NCI-H1930 (cell line): ENCODE measurements at regions not wholly inside any gene's neighbourhood (a gene's known extent, or its start where the extent isn't known, plus 50 kb on each side); places are given as distances from the start of the nearest gene placed in this dataset.
A peak's percentile ranks its signal among the peaks of the same experiment; 100 is the strongest.

Source experiments
- DNase-seq, 2 experiments: peaks; one replicate each; lab custom pipeline; 2025; lab: John Stamatoyannopoulos, UW

DNA sequence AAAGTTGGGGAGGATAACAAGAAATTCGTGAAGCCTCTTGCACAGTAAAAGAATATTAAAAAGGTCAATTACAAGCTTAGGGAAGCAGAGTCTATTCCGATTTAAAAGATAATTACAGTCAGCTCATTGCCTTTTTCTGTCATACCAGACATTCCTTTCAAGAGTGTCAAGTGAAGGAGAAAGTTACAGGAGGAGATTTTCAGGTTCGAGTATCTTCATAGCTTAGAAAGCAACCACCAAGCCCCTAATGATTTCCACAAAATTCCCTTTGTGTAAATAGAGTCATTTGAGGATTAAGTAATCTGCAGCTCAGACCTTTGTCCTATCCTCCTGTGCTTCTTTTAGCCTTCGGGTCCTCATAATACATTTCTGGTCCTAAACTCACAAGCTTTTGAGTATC, 414.9 kb downstream of the CDH2 start:
- DNase-seq = no peak

DNA sequence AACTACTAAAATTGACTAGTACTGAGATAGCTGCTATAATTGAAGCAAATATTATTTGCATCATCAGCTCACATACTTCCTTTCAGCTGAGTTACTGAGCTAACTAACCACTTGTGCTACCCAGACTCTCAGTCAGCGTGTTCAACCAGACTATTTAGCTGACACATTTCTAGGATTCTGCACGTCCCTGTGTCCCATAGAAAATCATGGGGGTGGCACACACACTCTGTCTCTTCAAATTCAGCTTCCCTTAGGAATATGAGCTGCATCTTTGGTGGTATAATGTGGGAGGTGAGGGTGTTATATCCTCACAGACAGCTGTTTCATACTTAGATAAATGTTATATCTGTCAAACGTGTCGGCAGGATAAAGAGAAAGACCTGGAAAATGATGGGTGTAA, 424.0 kb downstream of the CDH2 start:
- peak in 1 of 2 experiments; percentile 20 for DNase-seq

DNA sequence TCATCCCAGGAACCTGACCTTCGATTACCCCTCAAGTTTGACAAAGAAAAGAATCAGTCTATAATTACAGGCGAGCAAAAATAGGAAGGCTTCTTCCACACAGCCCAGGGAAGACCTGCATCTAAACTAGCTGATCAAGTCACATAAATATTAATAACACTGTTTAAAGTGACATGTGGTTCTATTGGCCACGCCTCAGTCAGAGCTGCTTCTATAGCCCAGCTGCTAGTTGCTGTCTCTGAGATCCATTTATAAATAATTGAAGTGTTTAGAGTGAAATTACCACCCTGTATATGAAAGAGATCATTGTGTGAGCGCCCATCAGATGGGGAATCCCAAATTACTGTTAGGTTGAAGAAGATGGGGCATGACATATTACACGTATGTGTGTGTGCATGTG, 426.0 kb downstream of the CDH2 start:
- DNase-seq = peak; percentile 23 to 24

DNA sequence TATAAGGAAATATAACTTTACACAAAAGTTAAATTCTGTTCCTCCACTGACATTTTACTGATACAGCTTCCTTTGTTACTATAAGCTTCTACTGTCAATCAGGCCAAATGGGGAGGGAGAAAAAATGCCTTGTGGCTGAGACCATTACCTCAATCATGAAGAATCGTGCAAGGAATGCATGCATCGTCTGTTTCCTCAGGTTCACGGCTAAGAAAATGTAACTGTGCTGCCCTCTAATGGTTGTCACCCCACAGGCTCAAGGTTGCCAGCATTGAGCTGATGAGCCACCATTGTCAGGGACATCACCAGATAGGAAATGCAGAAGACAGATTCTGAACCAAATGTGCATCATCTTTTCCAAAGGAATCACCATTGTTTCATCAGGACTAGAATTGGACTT, 426.9 kb downstream of the CDH2 start:
- DNase-seq = peak; percentile 42 to 61

DNA sequence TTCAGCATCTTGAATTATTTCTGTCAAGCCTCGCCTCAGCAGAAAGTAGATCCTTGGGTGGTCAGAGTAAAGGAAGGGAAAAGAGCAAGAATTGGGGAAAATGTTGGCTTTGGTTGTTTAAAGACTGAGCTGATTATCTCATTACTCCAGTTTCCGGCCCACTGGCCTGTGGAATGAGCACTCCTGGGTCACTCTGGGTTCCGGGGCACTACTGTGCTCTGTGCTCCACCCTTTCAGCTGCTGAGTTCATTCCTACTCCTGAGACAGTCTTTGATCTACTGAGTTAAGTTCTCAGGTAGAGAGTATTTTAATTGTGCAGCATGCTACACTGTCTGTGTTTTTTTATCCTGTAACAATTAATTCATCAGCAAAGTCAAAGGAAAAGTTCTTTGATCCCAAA, 427.7 kb downstream of the CDH2 start:
- DNase-seq = no peak

DNA sequence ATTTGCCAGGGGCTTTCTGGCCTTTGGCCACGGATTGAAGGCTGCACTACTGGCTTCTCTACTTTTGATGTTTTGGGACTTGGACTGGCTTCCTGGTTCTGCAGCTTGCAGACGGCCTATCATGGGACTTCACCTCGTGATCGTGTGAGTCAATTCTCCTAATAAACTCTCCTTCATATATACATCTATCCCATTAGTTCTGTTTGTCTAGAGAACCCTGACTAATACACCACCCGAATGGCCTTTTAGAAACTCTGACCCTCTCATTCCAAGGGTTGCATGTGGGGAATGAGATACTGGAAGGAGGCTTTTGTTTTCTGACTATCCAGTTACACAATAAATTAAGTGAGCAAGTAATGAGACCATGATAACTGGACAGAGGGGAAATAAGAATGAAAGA, 430.7 kb downstream of the CDH2 start:
- DNase-seq = no peak

DNA sequence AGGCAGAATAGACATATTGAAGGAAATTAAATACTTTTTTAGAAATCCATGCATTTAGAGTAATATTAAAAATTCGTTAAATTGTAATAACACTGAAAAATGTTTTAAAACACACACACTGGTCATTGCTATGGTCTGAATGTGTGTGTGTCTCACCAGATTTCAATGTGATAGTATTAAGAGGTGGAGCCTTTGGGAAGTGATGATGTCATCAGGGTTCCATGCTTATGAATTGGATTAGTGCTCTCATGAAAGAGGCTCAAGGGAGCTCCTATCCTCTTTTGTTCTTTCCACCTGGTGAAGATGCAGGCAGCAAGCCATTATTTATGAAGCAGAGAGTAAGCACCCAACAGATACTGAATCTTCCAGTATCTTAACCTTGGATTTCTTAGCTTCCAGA, 441.8 kb downstream of the CDH2 start:
- DNase-seq = no peak

DNA sequence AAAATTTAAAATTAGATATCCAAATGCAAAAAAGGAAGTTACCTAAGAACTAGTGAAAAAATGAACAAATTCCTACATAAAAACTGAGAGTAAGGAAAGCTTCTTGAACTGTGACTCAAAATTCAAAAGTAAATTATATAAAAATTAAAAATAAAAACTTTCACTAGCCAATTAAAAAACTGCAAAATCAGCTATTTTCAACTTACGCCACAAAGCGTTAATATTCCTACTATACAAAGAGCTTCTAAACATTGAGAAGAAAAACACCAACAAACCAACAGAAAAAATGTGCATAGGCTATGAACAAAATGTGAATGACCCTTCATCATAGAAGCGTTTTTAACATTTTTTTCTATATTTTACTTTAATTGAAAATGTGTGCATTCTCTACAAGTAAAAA, 445.7 kb downstream of the CDH2 start:
- no peak for DNase-seq

DNA sequence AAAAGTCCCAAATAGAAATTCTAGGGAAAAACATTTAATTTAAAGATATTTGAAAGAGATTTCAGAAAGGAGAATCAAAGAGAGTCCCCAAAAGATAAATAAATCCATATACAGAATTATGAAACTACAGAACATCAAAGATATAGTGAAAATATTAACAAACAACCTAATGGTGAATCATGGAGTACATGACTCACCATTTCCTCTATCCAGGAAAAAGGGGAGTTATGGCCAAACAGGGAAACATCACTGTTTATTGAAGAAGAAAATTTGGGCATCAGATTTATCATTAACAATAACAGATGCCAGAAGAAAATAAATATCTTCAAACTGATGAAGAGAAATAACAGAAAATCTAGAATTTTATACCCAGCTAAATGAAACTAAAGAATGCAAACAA, 448.3 kb downstream of the CDH2 start:
- DNase-seq = no peak

DNA sequence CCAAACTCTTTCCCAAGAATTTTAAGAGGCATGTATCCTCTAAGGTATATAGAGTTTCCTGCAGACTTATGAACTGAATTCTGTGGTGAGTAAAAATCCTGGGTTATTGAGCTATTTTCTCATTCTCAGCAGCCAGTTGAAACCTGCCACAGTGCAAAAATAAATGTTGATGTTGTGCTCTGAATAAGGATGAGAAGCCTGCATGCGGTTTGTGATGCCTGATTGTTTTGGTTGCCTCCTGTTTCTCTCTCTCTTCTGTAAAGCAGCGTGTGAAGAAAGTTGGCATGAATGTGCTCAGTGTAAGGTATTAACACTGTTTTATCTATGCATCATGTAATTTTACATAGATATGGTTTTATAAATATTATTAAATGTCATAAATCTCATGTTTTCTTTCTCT, 452.6 kb downstream of the CDH2 start:
- no peak for DNase-seq

DNA sequence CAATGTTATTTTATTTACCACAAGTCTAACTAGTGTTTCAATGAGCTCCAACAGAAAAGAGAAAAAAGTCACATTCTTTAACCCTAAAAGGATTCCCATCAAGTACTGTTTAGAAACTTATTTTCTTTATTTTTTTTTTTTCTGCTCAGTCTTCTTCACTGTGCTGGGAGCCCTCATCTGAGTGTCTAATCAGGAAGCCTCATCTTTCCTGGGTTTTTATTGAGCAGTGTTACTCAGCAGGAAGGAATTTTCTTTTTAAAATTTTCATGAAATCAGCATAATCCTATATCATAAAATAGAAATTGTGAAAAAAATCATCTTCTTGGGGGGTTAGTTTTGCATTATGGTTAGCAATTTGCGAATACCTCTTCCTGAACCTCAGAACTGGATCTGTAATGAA, 453.8 kb downstream of the CDH2 start:
- no peak for DNase-seq

DNA sequence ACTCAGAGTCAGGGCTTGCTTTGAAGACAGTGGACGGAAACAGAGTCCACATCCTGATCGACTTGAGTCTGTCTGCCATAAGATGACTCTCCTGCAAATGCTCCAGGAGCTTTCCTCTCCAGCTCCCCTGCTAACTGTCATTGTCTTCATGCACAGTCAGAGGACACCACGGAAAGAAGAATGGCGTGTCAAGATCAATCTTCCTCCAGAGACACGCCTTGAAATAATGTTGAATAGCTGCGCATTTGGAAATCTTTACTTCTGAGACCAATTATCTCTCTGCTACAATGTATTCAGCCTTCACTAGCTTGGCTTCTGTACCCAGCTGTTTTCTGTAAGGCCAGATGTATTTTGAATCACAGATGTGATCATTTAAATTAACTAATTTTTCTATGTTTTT, 457.2 kb downstream of the CDH2 start:
- no peak for DNase-seq

DNA sequence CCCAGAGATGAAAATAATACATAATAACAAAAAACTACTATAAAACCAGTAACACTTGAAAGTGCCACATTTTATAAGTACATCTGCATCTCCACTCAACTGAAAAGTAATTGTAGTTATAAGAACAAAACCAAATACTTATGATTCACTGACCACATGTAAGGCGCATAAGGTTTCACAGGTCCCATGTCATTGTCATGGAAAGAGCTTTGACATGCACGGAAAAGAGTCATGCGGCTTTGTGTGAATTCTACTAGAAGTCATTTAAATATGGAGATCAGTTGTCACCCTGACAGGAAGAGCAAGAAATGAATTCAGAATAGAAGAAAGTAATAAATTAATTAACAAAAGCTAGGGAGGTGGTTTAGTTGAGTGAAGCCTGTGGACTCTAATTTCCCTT, 459.1 kb downstream of the CDH2 start:
- no peak for DNase-seq

DNA sequence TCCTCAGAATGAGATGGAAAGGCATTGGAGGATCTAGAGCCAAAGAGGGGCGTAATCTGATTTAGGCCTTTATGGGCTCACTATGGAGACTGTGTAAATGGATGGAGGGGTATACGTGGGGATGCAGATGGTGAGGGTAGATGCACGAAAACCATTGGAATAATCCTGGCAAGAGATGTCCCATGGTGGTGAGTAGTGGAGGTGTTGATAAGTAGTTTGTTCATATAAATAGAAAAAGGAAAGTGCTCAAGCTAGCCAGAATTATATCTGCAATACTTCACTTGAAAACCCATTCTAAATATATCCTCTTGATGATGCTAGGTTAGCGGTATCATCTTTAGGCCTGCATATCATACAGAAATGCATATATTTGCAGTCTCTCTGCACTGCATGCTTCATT, 459.7 kb downstream of the CDH2 start:
- no peak for DNase-seq

DNA sequence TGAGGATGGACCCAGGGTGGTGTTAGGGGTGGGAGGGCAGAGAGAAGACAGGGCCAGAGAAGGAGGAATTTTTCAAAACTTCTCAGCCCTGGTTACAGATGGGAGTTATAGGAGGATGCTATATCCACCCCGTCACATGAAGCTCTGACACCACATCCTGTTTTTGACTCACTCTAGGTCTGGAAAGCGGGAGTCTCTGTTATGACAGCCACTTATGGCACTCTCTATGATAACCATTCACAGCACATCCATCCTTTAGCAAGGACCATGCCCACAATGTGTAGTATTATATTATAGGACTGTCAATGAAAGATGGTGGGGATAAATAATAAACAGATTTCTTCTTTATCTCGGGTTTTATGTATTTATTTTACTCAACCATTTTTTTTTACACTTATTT, 461.2 kb downstream of the CDH2 start:
- DNase-seq = no peak

DNA sequence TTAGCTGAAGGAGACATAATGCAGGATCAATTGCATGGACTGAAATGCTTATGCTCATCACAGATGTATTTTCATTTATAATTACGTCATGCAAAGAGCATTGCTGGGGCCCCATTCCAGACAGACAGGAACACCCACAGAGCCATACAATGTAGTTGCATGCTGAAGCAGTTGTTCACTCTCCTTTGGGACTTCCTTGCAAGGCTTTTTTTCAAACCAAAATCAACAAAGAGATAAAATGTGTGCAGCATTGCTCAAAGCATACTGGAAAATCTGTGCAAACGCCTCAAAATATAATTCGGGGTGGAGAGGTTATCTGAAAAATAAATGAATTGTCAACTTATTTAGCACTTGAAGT, 463.2 kb downstream of the CDH2 start:
- peak; percentile 66 to 86 for DNase-seq

DNA sequence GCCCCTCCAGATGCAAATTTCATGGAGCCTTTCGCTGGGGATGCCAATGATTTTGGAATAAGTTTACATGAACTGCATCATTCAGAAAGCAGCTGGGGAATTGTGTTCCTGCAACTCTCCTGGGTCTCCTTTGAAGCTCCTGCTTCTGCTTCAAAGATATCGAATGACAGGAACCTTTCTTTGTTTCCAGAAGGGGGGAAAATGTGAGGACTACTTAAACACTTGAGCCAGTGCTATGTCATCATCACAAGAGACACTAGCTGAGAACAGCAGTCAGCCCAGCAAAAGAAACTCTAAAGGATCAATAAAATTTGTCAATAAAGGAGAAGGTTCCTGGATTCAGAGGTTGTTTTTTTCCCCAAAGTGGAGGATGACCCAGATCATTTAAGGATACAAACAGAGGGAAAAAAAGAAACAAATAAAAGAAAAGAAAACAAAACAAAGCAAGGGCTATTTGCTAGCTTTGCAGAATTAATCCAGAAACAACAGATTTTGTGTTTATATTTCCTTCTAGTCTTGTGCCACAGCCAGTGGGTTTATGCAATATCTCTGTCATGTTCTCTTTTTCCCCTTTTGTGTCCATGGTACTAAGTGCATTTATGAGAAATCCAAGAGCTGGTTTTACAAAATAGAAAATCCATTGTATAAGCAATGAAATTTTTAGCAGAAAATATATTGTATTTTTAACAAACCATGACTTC, 463.7 kb downstream of the CDH2 start:
- DNase-seq = peak; percentile 87 to 91

DNA sequence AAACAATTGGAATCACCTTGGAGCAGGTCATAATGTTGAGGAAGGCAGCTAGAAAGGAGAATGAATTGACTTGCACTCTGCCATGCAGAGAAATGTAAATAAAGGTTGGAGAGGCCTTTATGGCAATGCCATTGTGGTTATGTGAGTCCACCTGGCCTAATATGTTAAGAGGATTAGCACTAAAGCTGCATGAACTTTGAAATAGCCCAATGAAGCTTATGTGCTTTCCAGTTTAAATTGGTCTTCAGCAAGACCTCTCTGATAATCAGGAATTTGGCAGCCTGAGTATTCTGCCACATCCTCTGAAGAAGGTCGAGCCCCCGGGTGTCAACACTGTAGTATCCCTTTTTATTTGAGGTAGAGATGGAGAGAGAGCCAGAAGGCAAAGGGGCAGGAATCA, 464.9 kb downstream of the CDH2 start:
- DNase-seq = peak; percentile 56 to 60

DNA sequence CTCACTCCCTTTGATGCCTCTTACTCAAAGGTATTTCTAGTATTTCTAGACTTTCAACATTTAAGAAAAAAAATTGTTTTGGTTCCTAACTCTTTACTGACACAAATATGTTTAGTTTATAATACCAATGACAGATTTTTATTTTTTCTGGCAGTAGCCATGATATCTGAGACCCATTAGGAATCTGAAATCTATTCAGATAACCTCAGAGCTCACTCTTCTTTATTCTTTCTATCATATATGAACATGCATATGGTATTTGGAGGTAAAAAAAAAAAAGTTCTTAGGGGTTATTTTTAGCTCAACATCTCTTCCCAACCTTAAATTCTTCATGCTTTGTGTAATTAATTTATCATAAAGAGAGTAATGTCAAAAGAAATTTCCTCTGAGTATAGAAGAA, 465.5 kb downstream of the CDH2 start:
- DNase-seq = no peak

DNA sequence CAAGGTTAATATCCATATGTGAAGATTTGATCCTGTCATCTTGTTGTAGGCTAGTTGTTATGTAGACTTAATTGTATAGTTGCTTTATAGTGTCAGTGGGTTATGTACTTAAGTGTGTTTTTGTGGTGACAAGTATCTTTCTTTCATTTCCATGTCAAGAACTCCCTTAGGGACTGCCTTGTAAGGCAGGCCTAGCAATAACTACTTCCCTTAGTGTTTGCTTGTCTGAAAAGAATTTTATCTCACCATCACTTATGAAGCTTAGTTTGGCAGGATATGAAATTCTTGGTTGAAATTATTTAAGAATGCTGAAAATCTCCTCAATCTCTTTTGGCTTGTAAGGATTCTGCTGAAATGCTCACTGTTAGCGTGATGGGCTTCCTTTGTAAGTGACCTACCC, 467.6 kb downstream of the CDH2 start:
- no peak for DNase-seq

DNA sequence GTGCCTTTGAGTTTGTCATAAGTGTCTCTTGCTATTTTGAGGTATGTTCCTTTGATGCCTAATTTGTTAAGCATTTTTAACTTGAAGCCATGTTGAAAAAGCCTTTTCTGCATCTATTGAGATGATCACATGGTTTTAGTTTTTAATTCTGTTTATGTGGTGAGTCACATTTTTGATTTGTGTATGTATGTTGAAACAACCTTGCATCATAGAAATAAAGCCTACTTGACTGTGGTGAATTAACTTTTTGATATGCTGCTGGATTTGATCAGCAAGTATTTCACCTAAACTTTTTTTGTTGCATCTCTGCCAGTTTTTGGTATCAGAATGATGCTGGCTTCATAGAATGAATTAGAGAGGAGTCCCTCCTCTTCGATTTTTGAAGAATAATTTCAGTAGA, 469.7 kb downstream of the CDH2 start:
- no peak for DNase-seq

DNA sequence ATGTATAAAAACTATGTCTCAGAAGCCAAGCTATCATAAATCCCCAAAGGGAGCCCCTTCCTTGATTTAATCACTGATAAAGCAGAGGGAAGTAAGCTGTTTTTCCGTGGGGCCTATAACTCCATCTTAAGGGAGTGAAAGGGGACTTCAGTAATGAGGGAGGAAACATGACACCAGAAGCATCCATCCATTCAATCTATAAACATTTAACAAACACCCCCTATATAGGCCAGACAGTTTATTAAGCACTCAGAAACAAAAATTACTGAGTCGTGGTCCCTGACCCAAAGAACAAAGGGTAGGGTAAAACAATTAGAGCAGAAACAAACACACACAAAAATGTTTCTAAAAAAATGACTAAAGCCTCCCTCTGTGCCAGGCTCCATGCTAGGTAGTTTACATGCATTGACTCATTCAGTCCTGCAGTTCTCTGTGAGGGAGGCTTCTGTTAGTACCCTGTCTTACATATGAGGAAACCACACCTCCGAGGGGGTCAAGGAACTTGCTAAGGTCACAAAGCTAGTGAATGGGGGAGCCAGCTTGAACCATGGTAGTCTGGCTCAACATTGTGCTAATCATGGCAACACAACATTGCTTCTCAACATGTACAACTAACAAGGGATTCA, 472.1 kb downstream of the CDH2 start:
- DNase-seq = no peak

DNA sequence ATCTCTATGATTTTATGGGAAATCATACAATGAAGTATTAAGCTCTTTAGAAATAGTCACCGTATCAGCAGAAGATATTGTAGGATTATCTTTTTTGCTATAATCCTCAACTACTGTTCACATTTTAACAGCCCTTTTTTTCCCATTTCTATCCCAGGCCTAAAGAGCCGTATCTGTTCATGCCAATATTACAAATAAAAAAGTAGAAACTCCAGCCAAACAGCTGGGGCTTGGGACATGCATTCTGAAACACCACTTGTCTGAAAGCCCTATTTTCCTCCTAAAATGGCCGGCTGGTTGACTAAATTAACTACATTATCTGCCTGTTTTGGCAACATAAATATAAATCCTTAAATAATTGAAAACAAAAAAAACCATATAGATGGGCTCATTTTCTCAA, 477.8 kb downstream of the CDH2 start:
- DNase-seq = no peak

DNA sequence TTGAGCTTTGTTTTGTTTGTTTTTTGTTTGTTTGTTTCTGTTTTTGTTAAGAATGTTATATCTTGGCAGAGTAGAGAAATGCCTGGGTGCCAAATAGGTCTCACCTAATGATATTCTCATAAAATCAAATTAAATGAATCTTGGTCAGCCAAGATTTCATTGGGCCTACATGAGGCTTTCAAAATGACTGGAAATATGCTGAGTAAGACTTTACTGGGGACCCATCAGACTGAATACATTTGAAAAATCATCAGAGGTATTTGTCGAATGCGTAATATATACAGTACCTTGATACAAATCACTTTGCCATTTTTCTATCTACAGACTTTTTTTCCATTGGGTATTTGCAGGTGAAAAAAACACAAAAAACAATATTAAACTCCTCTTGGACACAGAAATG, 480.8 kb downstream of the CDH2 start:
- DNase-seq = no peak
